GM12878 (cell line): ENCODE measurements at regions not wholly inside any gene's neighbourhood (a gene's known extent, or its start where the extent isn't known, plus 50 kb on each side); places are given as distances from the start of the nearest gene placed in this dataset.

ENCODE experiments used
- CREB1 ChIP-seq: IDR thresholded peaks from 2 replicates; pipeline ENCODE4 v1.6.1; 2012; ENCODE audit warnings: low read depth, mild to moderate bottlenecking, inconsistent platforms
- EZH2 ChIP-seq: IDR thresholded peaks from 2 replicates; pipeline ENCODE4 v1.6.1; 2012; ENCODE audit warnings: low read depth, mild to moderate bottlenecking, control low read depth, inconsistent platforms, low read length, borderline replicate concordance; ENCODE audit not compliant: control insufficient read depth
- FOS ChIP-seq: IDR thresholded peaks from 3 replicates; pipeline ENCODE4 v1.6.1; 2011; ENCODE audit warnings: borderline replicate concordance; ENCODE audit not compliant: insufficient read length; ENCODE audit errors: extremely low read depth
- HDGF ChIP-seq: fragments of 450-650 bp; IDR thresholded peaks from 2 replicates; pipeline ENCODE4 v1.6.1; 2016; ENCODE audit warnings: antibody characterized with exemption
- MAX ChIP-seq: IDR thresholded peaks from 2 replicates; pipeline ENCODE4 v1.6.1; 2012; ENCODE audit warnings: low read depth, low read length, improper control_type of control experiment
- NR2C2 ChIP-seq: IDR thresholded peaks from 2 replicates; pipeline ENCODE4 v1.6.1; 2011; ENCODE audit warnings: borderline replicate concordance, low read depth; ENCODE audit not compliant: control insufficient read depth, insufficient read length
- POLR2A ChIP-seq: IDR thresholded peaks from 2 replicates; pipeline ENCODE4 v1.6.1; 2011; ENCODE audit warnings: low read depth, mild to moderate bottlenecking, low read length
- POLR2AphosphoS2 ChIP-seq: IDR thresholded peaks from 2 replicates; pipeline ENCODE4 v1.6.1; 2011; ENCODE audit warnings: low read depth, mild to moderate bottlenecking, low read length, improper control_type of control experiment, moderate library complexity
- RAD21 ChIP-seq: IDR thresholded peaks from 2 replicates; pipeline ENCODE4 v1.6.1; 2011; ENCODE audit warnings: mild to moderate bottlenecking, low read depth, low read length, moderate library complexity; ENCODE audit not compliant: insufficient read depth
- RBBP5 ChIP-seq: fragments of 200-600 bp; sonication (generic); conservative IDR thresholded peaks from 2 replicates; pipeline ENCODE4 v1.6.1; 2016
- SMARCA5 ChIP-seq: fragments of 450-650 bp; IDR thresholded peaks from 2 replicates; pipeline ENCODE4 v1.6.1; 2017; ENCODE audit warnings: mild to moderate bottlenecking
- SRF ChIP-seq, 2 experiments: IDR thresholded peaks; 2 replicates each; pipeline ENCODE4 v1.6.1; 2011; ENCODE audit warnings: low read depth in 2 of 2, low read length in 2 of 2, mild to moderate bottlenecking in 1 of 2, moderate library complexity in 1 of 2
- TF ChIP-seq, protein P1 (sequence below): IDR thresholded peaks from 2 replicates; pipeline ENCODE4 v1.6.1; 2012; ENCODE audit warnings: mild to moderate bottlenecking, low read depth, low read length
- TF ChIP-seq, protein P2 (sequence below), 3 experiments: IDR thresholded peaks in 2 of 3; conservative IDR thresholded peaks in 1 of 3; 2 replicates each; pipeline ENCODE4 v1.5.1; 2011; ENCODE audit warnings: low read depth in 3 of 3, low read length in 3 of 3, mild to moderate bottlenecking in 3 of 3, control low read depth in 2 of 3, moderate library complexity in 2 of 3, inconsistent platforms in 1 of 3, mixed read lengths in 1 of 3; ENCODE audit not compliant: control insufficient read depth in 2 of 3, insufficient read depth in 1 of 3; ENCODE audit errors: extremely low read depth in 1 of 3

GRCh38 chr4:34664051-34664450 lies 1580.3 kb downstream of the ARAP2 start:
- TF ChIP-seq SMARCA5: no peak
- no peak for TF ChIP-seq EZH2
- no peak for TF ChIP-seq MAX
- no peak for TF ChIP-seq RAD21
- TF ChIP-seq FOS: no peak
- no peak for TF ChIP-seq POLR2A
- no peak for TF ChIP-seq POLR2AphosphoS2
- TF ChIP-seq HDGF: no peak
- TF ChIP-seq, protein P1, sequence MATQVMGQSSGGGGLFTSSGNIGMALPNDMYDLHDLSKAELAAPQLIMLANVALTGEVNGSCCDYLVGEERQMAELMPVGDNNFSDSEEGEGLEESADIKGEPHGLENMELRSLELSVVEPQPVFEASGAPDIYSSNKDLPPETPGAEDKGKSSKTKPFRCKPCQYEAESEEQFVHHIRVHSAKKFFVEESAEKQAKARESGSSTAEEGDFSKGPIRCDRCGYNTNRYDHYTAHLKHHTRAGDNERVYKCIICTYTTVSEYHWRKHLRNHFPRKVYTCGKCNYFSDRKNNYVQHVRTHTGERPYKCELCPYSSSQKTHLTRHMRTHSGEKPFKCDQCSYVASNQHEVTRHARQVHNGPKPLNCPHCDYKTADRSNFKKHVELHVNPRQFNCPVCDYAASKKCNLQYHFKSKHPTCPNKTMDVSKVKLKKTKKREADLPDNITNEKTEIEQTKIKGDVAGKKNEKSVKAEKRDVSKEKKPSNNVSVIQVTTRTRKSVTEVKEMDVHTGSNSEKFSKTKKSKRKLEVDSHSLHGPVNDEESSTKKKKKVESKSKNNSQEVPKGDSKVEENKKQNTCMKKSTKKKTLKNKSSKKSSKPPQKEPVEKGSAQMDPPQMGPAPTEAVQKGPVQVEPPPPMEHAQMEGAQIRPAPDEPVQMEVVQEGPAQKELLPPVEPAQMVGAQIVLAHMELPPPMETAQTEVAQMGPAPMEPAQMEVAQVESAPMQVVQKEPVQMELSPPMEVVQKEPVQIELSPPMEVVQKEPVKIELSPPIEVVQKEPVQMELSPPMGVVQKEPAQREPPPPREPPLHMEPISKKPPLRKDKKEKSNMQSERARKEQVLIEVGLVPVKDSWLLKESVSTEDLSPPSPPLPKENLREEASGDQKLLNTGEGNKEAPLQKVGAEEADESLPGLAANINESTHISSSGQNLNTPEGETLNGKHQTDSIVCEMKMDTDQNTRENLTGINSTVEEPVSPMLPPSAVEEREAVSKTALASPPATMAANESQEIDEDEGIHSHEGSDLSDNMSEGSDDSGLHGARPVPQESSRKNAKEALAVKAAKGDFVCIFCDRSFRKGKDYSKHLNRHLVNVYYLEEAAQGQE: no peak
- TF ChIP-seq, protein P2, sequence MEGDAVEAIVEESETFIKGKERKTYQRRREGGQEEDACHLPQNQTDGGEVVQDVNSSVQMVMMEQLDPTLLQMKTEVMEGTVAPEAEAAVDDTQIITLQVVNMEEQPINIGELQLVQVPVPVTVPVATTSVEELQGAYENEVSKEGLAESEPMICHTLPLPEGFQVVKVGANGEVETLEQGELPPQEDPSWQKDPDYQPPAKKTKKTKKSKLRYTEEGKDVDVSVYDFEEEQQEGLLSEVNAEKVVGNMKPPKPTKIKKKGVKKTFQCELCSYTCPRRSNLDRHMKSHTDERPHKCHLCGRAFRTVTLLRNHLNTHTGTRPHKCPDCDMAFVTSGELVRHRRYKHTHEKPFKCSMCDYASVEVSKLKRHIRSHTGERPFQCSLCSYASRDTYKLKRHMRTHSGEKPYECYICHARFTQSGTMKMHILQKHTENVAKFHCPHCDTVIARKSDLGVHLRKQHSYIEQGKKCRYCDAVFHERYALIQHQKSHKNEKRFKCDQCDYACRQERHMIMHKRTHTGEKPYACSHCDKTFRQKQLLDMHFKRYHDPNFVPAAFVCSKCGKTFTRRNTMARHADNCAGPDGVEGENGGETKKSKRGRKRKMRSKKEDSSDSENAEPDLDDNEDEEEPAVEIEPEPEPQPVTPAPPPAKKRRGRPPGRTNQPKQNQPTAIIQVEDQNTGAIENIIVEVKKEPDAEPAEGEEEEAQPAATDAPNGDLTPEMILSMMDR (IDR thresholded peaks at IDR 0.05 in 2 of 3, conservative IDR thresholded peaks at IDR 0.05 in 1 of 3; ENCODE audit: control insufficient read depth in 2 of 3, extremely low read depth in 1 of 3, insufficient read depth in 1 of 3, low read depth in 3 of 3, low read length in 3 of 3): no peak
- no peak for TF ChIP-seq RBBP5
- no peak for TF ChIP-seq NR2C2
- TF ChIP-seq SRF (IDR thresholded peaks at IDR 0.05; ENCODE audit: low read depth in 2 of 2, low read length in 2 of 2): no peak
- no peak for TF ChIP-seq CREB1
